HG03558 (cell line): ENCODE measurements at regions not wholly inside any gene's neighbourhood (a gene's known extent, or its start where the extent isn't known, plus 50 kb on each side); places are given as distances from the start of the nearest gene placed in this dataset.

ENCODE experiments used
- ATAC-seq: cut with Tn5 transposase; IDR thresholded peaks from one replicate; pipeline ENCODE4 v1.9.1; 2021; ENCODE audit warnings: moderate number of reproducible peaks; ENCODE audit not compliant: unreplicated experiment; ENCODE audit errors: extremely low read depth

GRCh38 chr20:39210341-39211036 is 248.3 kb downstream of the DHX35 start:
- no peak for ATAC-seq

GRCh38 chr20:39206899-39207564 is 244.9 kb downstream of the DHX35 start:
- no peak for ATAC-seq

- ATAC-seq, result no peak
Observed at GRCh38 chr20:39195582-39196021, 233.5 kb downstream of the DHX35 start.

- no peak for ATAC-seq
Observed at GRCh38 chr20:39190666-39191570, 228.8 kb downstream of the DHX35 start.

- ATAC-seq, result no peak
Observed at GRCh38 chr20:39188266-39188765, 226.2 kb downstream of the DHX35 start.

GRCh38 chr20:39181490-39181889 is 219.3 kb downstream of the DHX35 start:
- ATAC-seq, result no peak

- no peak for ATAC-seq
Observed at GRCh38 chr20:39176457-39176856, 214.3 kb downstream of the DHX35 start.

GRCh38 chr20:39170896-39171463 is 208.8 kb downstream of the DHX35 start:
- ATAC-seq, result no peak

- ATAC-seq, result no peak
Observed at GRCh38 chr20:39165099-39165498, 203.0 kb downstream of the DHX35 start.

GRCh38 chr20:39164642-39165041 is 202.5 kb downstream of the DHX35 start:
- ATAC-seq, result no peak

- no peak for ATAC-seq
Observed at GRCh38 chr20:39163993-39164392, 201.8 kb downstream of the DHX35 start.

GRCh38 chr20:39161900-39162299 is 199.8 kb downstream of the DHX35 start:
- ATAC-seq, result no peak

- ATAC-seq, result no peak
Observed at GRCh38 chr20:39155971-39156370, 193.8 kb downstream of the DHX35 start.

GRCh38 chr20:39152742-39153141 is 190.6 kb downstream of the DHX35 start:
- no peak for ATAC-seq

GRCh38 chr20:39152126-39152525 is 190.0 kb downstream of the DHX35 start:
- ATAC-seq, result no peak

GRCh38 chr20:39150501-39150900 is 188.4 kb downstream of the DHX35 start:
- no peak for ATAC-seq

GRCh38 chr20:39146394-39146793 is 184.2 kb downstream of the DHX35 start:
- ATAC-seq, result no peak

GRCh38 chr20:39145921-39146320 is 183.8 kb downstream of the DHX35 start:
- ATAC-seq, result no peak

GRCh38 chr20:39144757-39145156 is 182.6 kb downstream of the DHX35 start:
- ATAC-seq, result no peak

GRCh38 chr20:39142407-39143096 is 180.4 kb downstream of the DHX35 start:
- ATAC-seq, result no peak
